ENCODE measurements at regions not wholly inside any gene's neighbourhood (a gene's known extent, or its start where the extent isn't known, plus 50 kb on each side); places are given as distances from the start of the nearest gene placed in this dataset.

- Histone ChIP-seq H4K5ac (ENCODE audit: insufficient read length, low read depth, low read length) (no peak overlapping the region), H3K18ac (ENCODE audit: insufficient read length, low read depth, low read length) (no peak overlapping the region), H3K9ac (ENCODE audit: extremely low read depth, insufficient read length, low read length) (no peak overlapping the region), H2BK5ac (ENCODE audit: insufficient read length, low read length) (no peak overlapping the region), H2BK15ac (ENCODE audit: low read depth, low read length) (no peak overlapping the region), H3K14ac (ENCODE audit: insufficient read depth, low read length) (no peak overlapping the region), H3K27me3 (ENCODE audit: insufficient read depth, low read length) (no peaks in the 10 kb centered on the region), H4K91ac (ENCODE audit: insufficient read length, low read depth, low read length) (no peak overlapping the region), H3K4me2 (ENCODE audit: insufficient read depth, insufficient read length, low read length) (no peak overlapping the region), H2AFZ (ENCODE audit: low read length) (no peak overlapping the region), H3K79me1 (ENCODE audit: insufficient read depth, low read depth, low read length, poor library complexity, severe bottlenecking) (no peaks in the 10 kb centered on the region), H2BK120ac (ENCODE audit: low read depth, low read length, poor library complexity, severe bottlenecking) (no peak overlapping the region), H3K23ac (ENCODE audit: insufficient read length, low read depth, low read length) (no peak overlapping the region), H4K8ac (replicated peaks; ENCODE audit: insufficient read length, low read depth, low read length) (no peak overlapping the region), H2BK20ac (ENCODE audit: low read depth, low read length, poor library complexity, severe bottlenecking) (no peak overlapping the region), H3T11ph (ENCODE audit: low read length) (no peak overlapping the region), H2BK12ac (ENCODE audit: insufficient read length, low read depth, low read length) (no peak overlapping the region), H3K56ac (ENCODE audit: insufficient read length, low read depth, low read length) (no peak overlapping the region), H3K27ac (ENCODE audit: insufficient read length, low read depth, low read length) (no peak overlapping the region), H3K79me2 (ENCODE audit: insufficient read depth, low read length) (no peaks in the 10 kb centered on the region), H3K4me1 (ENCODE audit: insufficient read depth, low read length) (no peaks in the 10 kb centered on the region), H3K9me3 (ENCODE audit: control insufficient read depth, low read depth, low read length) (no peaks in the 10 kb centered on the region), H3K23me2 (ENCODE audit: insufficient read length, low read depth, low read length, poor library complexity, severe bottlenecking) (no peaks in the 10 kb centered on the region), H3K4ac (ENCODE audit: low read depth, low read length) (no peak overlapping the region), H2AK5ac (ENCODE audit: insufficient read length, low read length) (no peak overlapping the region), H4K20me1 (ENCODE audit: control insufficient read depth, insufficient read depth, insufficient read length) (no peaks in the 10 kb centered on the region)
- Mint-ChIP-seq H3K27ac (no peak overlapping the region), H3K4me1 (peaks cover 0 to 4% of the 10 kb centered on the region in 2 experiments; a peak in 1 of 4 replicates), H3K27me3 (ENCODE audit: low read depth) (no peaks in the 10 kb centered on the region), H3K4me3 (no peak overlapping the region), H3K9me3 (no peaks in the 10 kb centered on the region), H3K36me3 (ENCODE audit: insufficient read depth in 1 of 3, low read depth in 3 of 3) (no peaks in the 10 kb centered on the region)
- no CpG with 5 or more reads among the region's 2 CpGs for WGBS (ENCODE audit: extremely low coverage, insufficient read length, low lambda C conversion rate)
- TF ChIP-seq CTCF (conservative IDR thresholded peaks at IDR 0.05) = no peak
- DNase-seq = no peak
These were observed 65.7 kb upstream of the DYRK2 start for GRCh38 chr12:67582844-67583243.
